Gastroesophageal sphincter (tissue), 4 donors: ENCODE measurements at regions not wholly inside any gene's neighbourhood (a gene's known extent, or its start where the extent isn't known, plus 50 kb on each side); places are given as distances from the start of the nearest gene placed in this dataset.

ENCODE experiments used
- ATAC-seq: fragments of 150-250 bp; one replicate; pipeline ENCODE4 v1.9.1; 2016; ENCODE audit warnings: mild to moderate bottlenecking, moderate library complexity
- H3K27ac ChIP-seq, 4 donors: fragments of 200-600 bp; sonication (generic) in 3 of 4; 1 replicate in 3 of 4; 2 replicates in 1 of 4; pipeline ENCODE4 v1.5.1; 2016 to 2019
- H3K27me3 ChIP-seq: fragments of 200-600 bp; sonication (generic); one replicate; pipeline ENCODE4 v1.5.1; 2019
- H3K36me3 ChIP-seq, 2 donors: fragments of 200-600 bp; sonication (generic); one replicate each; pipeline ENCODE4 v1.5.1; 2019; ENCODE audit warnings: control low read depth in 1 of 2
- H3K4me1 ChIP-seq, 3 donors: fragments of 200-600 bp; sonication (generic); 1 replicate in 2 of 3; 2 replicates in 1 of 3; pipeline ENCODE4 v1.5.1; 2016 to 2019; ENCODE audit warnings: control low read depth in 2 of 3
- H3K4me3 ChIP-seq, 2 donors: fragments of 200-600 bp; sonication (generic); one replicate each; pipeline ENCODE4 v1.5.1; 2019; ENCODE audit warnings: mild to moderate bottlenecking in 1 of 2, moderate library complexity in 1 of 2
- H3K9me3 ChIP-seq, 3 donors: fragments of 200-600 bp; sonication (generic); one replicate each; pipeline ENCODE4 v1.5.1; 2017 to 2019; ENCODE audit warnings: control low read depth in 2 of 3
- CTCF ChIP-seq, 4 experiments: fragments of 200-600 bp in 2 of 4; fragments of 450-650 bp in 2 of 4; sonication (generic) in 1 of 4; IDR thresholded peaks; one replicate each; pipeline ENCODE4 v1.5.1; 2017 to 2019; ENCODE audit warnings: antibody characterized with exemption in 4 of 4, mild to moderate bottlenecking in 2 of 4, moderate library complexity in 2 of 4
- EP300 ChIP-seq: sonication (generic); formaldehyde crosslinking; IDR thresholded peaks from one replicate; pipeline ENCODE4 v1.6.1; 2017; ENCODE audit warnings: antibody characterized with exemption, mild to moderate bottlenecking
- POLR2A ChIP-seq, 2 donors: fragments of 450-650 bp; IDR thresholded peaks; one replicate each; pipeline ENCODE4 v1.6.1; 2017; ENCODE audit warnings: antibody characterized with exemption in 2 of 2, mild to moderate bottlenecking in 2 of 2, moderate library complexity in 1 of 2
- POLR2AphosphoS5 ChIP-seq: sonication (generic); formaldehyde crosslinking; IDR thresholded peaks from one replicate; pipeline ENCODE4 v1.6.1; 2017; ENCODE audit warnings: antibody characterized with exemption
- WGBS, 2 donors: methylation state at CpG; one replicate each; pipeline ENCODE4 v1.1.5; 2018; ENCODE audit warnings: low coverage in 1 of 2; 5-methylcytosine and 5-hydroxymethylcytosine counted together

GRCh38 chr2:236675526-236675925 is 105.9 kb downstream of the ACKR3 start:
- Histone ChIP-seq H3K4me3 (no peak overlapping the region), H3K27me3 (no peaks in the 10 kb centered on the region), H3K27ac (peak overlapping the region in 1 of 4 donors; percentile 18), H3K9me3 (no peaks in the 10 kb centered on the region), H3K4me1 (peaks cover 0 to 22% (median 0%) of the 10 kb centered on the region in 3 donors), H3K36me3 (no peaks in the 10 kb centered on the region)
- TF ChIP-seq CTCF (IDR thresholded peaks at IDR 0.05) (no peak), EP300 (no peak), POLR2AphosphoS5 (no peak)
- no peak for ATAC-seq

- no peaks in the 10 kb centered on the region for H3K36me3 ChIP-seq
- no peaks in the 10 kb centered on the region for H3K9me3 ChIP-seq
- H3K4me1 ChIP-seq: peaks cover 0 to 22% (median 0%) of the 10 kb centered on the region in 3 donors
- WGBS, 2 donors: 31 to 32% methylated on average over 2 of the region's 2 CpGs
- H3K4me3 ChIP-seq: no peak overlapping the region
- no peak for TF ChIP-seq EP300
- no peak for TF ChIP-seq CTCF (IDR thresholded peaks at IDR 0.05)
- TF ChIP-seq POLR2A (IDR thresholded peaks at IDR 0.05): no peak
- peak; percentile 74 for TF ChIP-seq POLR2AphosphoS5
- H3K27ac ChIP-seq: no peak overlapping the region
- ATAC-seq: no peak
- no peaks in the 10 kb centered on the region for H3K27me3 ChIP-seq
Observed at GRCh38 chr2:236676136-236676873, 106.7 kb downstream of the ACKR3 start.

- Histone ChIP-seq H3K9me3 (no peaks in the 10 kb centered on the region), H3K36me3 (no peaks in the 10 kb centered on the region), H3K4me1 (peaks cover 0 to 22% (median 0%) of the 10 kb centered on the region in 3 donors), H3K27me3 (no peaks in the 10 kb centered on the region), H3K27ac (no peak overlapping the region), H3K4me3 (no peak overlapping the region)
- TF ChIP-seq POLR2A (IDR thresholded peaks at IDR 0.05) (no peak), POLR2AphosphoS5 (no peak), EP300 (no peak), CTCF (IDR thresholded peaks at IDR 0.05) (no peak)
- ATAC-seq: no peak
- WGBS, 2 donors: 76 to 100% methylated on average over 1 to 6 of the region's 8 CpGs
Observed at GRCh38 chr2:236677368-236677767, 107.7 kb downstream of the ACKR3 start.

- 77 to 90% methylated on average over 1 to 7 of the region's 15 CpGs for WGBS, 2 donors
- Histone ChIP-seq H3K4me1 (peaks cover 0 to 22% (median 0%) of the 10 kb centered on the region in 3 donors), H3K9me3 (no peaks in the 10 kb centered on the region), H3K27me3 (no peaks in the 10 kb centered on the region), H3K36me3 (no peaks in the 10 kb centered on the region), H3K27ac (no peak overlapping the region), H3K4me3 (no peak overlapping the region)
- TF ChIP-seq EP300 (no peak), POLR2AphosphoS5 (no peak), POLR2A (IDR thresholded peaks at IDR 0.05) (no peak), CTCF (IDR thresholded peaks at IDR 0.05) (no peak)
- ATAC-seq: no peak
Observed at GRCh38 chr2:236678307-236678975, 108.8 kb downstream of the ACKR3 start.
